A673 (cell line): ENCODE measurements at regions not wholly inside any gene's neighbourhood (a gene's known extent, or its start where the extent isn't known, plus 50 kb on each side); places are given as distances from the start of the nearest gene placed in this dataset.

ENCODE experiments used
- BruUV-seq: library from RNA; stranded (reverse); fragments of 400-500 nt; replicated peaks from 2 replicates; lab custom pipeline; 2021; lab: Mats Ljungman, UMichigan
- CTCF ChIA-PET: fragments of 300-600 bp; sonication (Branson Sonifier 250); formaldehyde crosslinking; loops from one replicate; lab custom pipeline; 2022; ENCODE audit warnings: antibody characterized with exemption; lab: Charles Lee
- POLR2A ChIA-PET: fragments of 300-600 bp; sonication (Branson Sonifier 250); formaldehyde crosslinking; loops from one replicate; lab custom pipeline; 2022; ENCODE audit warnings: antibody characterized with exemption; ENCODE audit not compliant: low non-redundant PET; lab: Charles Lee
- DNase-seq: peaks from one replicate; pipeline ENCODE4 v3.0.0-alpha.2; 2015; ENCODE audit warnings: low spot score
- H3K27ac ChIP-seq: fragments of 200-600 bp; sonication (generic); 2 replicates; pipeline ENCODE4 v1.5.1; 2016; ENCODE audit warnings: mixed run types, low read depth, mild to moderate bottlenecking, mixed read lengths, antibody characterized with exemption, low read length; ENCODE audit not compliant: poor library complexity, severe bottlenecking
- H3K27me3 ChIP-seq: fragments of 200-600 bp; sonication (generic); replicated peaks from 2 replicates; pipeline ENCODE4 v1.6.1; 2017; ENCODE audit warnings: mixed run types, low read depth, mild to moderate bottlenecking, mixed read lengths, antibody characterized with exemption, low read length; ENCODE audit not compliant: insufficient read depth, poor library complexity
- H3K36me3 ChIP-seq: fragments of 200-600 bp; sonication (generic); 2 replicates; pipeline ENCODE4 v1.6.1; 2016; ENCODE audit warnings: mixed run types, mild to moderate bottlenecking, mixed read lengths, antibody characterized with exemption, low read length; ENCODE audit not compliant: insufficient read depth, poor library complexity, severe bottlenecking
- H3K4me1 ChIP-seq: fragments of 200-600 bp; sonication (generic); 2 replicates; pipeline ENCODE4 v1.6.1; 2017; ENCODE audit warnings: mixed run types, mild to moderate bottlenecking, mixed read lengths, antibody characterized with exemption, low read length; ENCODE audit not compliant: insufficient read depth, poor library complexity, severe bottlenecking
- H3K4me3 ChIP-seq: fragments of 200-600 bp; sonication (generic); 2 replicates; pipeline ENCODE4 v1.5.1; 2016; ENCODE audit warnings: low read depth, mixed run types, mild to moderate bottlenecking, mixed read lengths, low read length; ENCODE audit not compliant: poor library complexity, severe bottlenecking
- H3K9me3 ChIP-seq: fragments of 200-600 bp; sonication (generic); 2 replicates; pipeline ENCODE4 v1.6.1; 2016; ENCODE audit warnings: mixed run types, low read depth, mild to moderate bottlenecking, mixed read lengths, antibody characterized with exemption, low read length; ENCODE audit not compliant: poor library complexity, severe bottlenecking
- CTCF ChIP-seq: fragments of 300-800, 200-600 bp; sonication (generic); conservative IDR thresholded peaks from 2 replicates; pipeline ENCODE4 v1.5.1; 2017; ENCODE audit warnings: low read depth, mild to moderate bottlenecking, antibody characterized with exemption, low read length, moderate library complexity, mixed read lengths
- EZH2 ChIP-seq: fragments of 200-600 bp; sonication (generic); IDR thresholded peaks from 2 replicates; pipeline ENCODE4 v1.6.1; 2017; ENCODE audit warnings: borderline replicate concordance, low read depth, mild to moderate bottlenecking, mixed read lengths, antibody characterized with exemption, low read length; ENCODE audit not compliant: poor library complexity, severe bottlenecking
- intact Hi-C: fragments of 100-400 bp; cut with micrococcal nuclease; formaldehyde crosslinking; loops from one replicate; pipeline ENCODE4 v1.10.0; 2022; ENCODE audit not compliant: unreplicated experiment

GRCh38 chr6:33892581-33893346 is 89.0 kb upstream of the MLN start:
- intact Hi-C loops: no loop called here
- BruUV-seq: no TSS peak
- Histone ChIP-seq H3K9me3 (no peaks in the 10 kb centered on the region), H3K4me1 (no peaks in the 10 kb centered on the region), H3K36me3 (no peaks in the 10 kb centered on the region), H3K27ac (no peak overlapping the region), H3K4me3 (no peak overlapping the region), H3K27me3 (no peaks in the 10 kb centered on the region)
- ChIA-PET POLR2A (no interaction called here), CTCF (no interaction called here)
- no peak for DNase-seq
- no peak for TF ChIP-seq CTCF
- TF ChIP-seq EZH2: no peak

DNA sequence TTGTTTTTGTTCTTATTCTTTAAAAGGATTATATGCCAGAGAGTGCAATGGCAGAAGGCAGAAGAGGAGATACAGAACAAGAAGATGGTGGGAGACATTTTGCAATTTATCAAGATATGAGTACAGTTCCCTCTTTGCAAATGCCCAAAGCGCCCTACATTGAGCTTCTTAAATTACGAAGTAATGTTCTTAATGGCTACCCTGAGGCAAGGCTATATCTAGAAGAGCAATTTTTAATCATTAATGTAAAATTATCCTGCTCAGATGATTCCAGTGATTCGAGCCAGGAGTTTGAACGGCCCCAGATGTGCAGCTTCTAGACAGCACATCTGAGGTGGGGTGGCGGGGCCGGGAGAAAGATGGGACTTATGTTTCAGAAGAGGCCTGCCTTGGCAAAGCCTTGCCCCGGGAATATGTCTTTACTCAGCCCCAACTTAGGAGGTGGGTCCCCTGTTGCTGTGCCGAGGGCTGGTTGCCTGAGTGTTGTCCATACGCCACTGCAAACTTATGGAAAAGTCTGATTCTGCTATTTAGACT is 84.9 kb upstream of the MLN start:
- no TSS peak for BruUV-seq

GRCh38 chr6:33888183-33888582 is 84.4 kb upstream of the MLN start:
- Histone ChIP-seq H3K36me3 (no peaks in the 10 kb centered on the region), H3K27me3 (no peaks in the 10 kb centered on the region), H3K4me3 (no peak overlapping the region), H3K27ac (no peak overlapping the region), H3K9me3 (no peaks in the 10 kb centered on the region), H3K4me1 (no peaks in the 10 kb centered on the region)
- DNase-seq: no peak
- TF ChIP-seq CTCF (no peak), EZH2 (no peak)
- intact Hi-C loops: no loop called here
- ChIA-PET POLR2A (no interaction called here), CTCF (no interaction called here)
- no TSS peak for BruUV-seq

More for the DNA sequence above, 84.9 kb upstream of the MLN start:
- TF ChIP-seq CTCF: no peak
- TF ChIP-seq EZH2: no peak
- Histone ChIP-seq H3K4me3 (no peak overlapping the region), H3K27me3 (no peaks in the 10 kb centered on the region), H3K4me1 (no peaks in the 10 kb centered on the region), H3K36me3 (no peaks in the 10 kb centered on the region), H3K9me3 (no peaks in the 10 kb centered on the region), H3K27ac (no peak overlapping the region)
- no peak for DNase-seq
- intact Hi-C loops: no loop called here
- CTCF ChIA-PET: no interaction called here
- POLR2A ChIA-PET: no interaction called here
